ENCODE measurements at regions not wholly inside any gene's neighbourhood (a gene's known extent, or its start where the extent isn't known, plus 50 kb on each side); places are given as distances from the start of the nearest gene placed in this dataset.
A peak's percentile ranks its signal among the peaks of the same experiment; 100 is the strongest.

DNA sequence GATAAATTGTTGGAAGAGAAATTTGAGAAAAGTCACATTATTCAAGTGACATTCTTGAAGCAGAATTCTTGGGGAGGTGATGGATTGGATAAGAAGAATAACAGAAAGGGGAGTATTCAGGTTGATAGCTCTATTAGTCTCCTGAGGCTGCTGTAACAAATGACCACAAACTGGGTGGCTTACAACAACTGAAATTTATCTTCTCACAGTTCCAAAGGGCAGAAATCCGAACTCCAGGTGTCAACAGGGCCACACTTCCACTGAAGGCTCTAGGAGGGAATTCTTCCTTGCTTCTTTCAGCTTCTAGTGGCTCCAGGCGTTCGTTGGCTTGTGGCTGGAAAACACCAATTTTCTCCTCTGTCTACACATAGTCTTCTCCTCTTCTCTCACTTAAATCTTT is 99.8 kb downstream of the TES start:
- no peaks in the 10 kb centered on the region for H3K36me3 Mint-ChIP-seq (ENCODE audit: insufficient read depth)
- H3K9me3 Mint-ChIP-seq, result no peaks in the 10 kb centered on the region
- DNase-seq (no peak), ATAC-seq (no peak)
- H3K27me3 Mint-ChIP-seq (ENCODE audit: low read depth), result peaks cover 6% of the 10 kb centered on the region
- no peaks in the 10 kb centered on the region for H3K4me1 Mint-ChIP-seq (ENCODE audit: low read depth)
- no peak overlapping the region for H3K4me3 Mint-ChIP-seq

DNA sequence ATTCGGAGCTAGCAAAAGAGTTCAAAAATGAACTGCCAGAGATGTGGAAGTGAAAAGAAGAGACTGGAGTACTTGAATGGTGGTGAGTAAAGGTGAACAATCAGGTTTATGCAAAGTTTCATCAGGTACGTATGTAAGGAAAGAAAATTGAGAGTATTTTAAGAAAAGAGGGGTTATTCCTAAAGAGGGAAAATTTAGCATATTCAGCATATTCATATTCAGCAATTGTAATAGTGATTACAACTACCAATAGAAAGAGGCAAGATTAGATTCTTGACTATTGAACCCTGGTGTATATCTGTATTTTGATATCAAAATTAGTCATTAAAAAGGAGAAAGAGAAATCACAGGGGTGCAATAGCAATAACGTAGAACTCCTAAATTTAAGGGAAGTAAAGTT is 100.9 kb downstream of the TES start:
- ATAC-seq (no peak), DNase-seq (no peak)
- peaks cover 6% of the 10 kb centered on the region for H3K27me3 Mint-ChIP-seq (ENCODE audit: low read depth)
- no peaks in the 10 kb centered on the region for H3K36me3 Mint-ChIP-seq (ENCODE audit: insufficient read depth)
- H3K9me3 Mint-ChIP-seq, result no peaks in the 10 kb centered on the region
- no peaks in the 10 kb centered on the region for H3K4me1 Mint-ChIP-seq (ENCODE audit: low read depth)
- no peak overlapping the region for H3K4me3 Mint-ChIP-seq

DNA sequence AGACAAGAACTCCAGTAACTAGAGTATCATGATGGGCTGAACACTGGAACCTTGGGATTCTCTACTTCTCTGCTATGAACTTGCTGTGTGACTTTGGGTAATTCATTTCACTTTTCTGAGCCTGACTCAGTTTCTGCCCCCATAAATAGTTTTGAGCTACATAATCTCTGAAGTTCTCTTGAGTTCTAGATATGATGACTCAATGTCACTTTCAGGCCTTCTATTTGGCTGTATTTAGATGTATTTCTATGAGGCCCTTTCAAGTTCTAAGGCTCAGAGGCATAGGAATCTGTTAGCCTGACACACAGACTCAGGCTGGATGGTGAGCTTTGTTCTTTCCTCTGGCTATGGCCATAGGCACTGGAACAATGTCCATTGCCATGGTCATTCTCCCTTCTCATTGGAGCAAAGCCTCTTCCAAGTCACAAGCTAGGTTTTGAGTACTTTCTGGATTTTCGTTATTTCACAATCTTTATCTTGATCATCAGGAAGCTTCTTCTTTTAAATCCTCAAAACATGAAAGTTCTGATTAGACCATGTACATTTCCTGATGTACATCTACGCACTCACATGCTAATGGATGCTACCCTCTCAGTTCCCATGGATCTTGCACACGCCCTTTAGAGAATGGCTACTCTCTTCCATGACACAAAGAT is 101.6 kb downstream of the TES start:
- DNase-seq, result no peak
- Mint-ChIP-seq H3K27me3 (ENCODE audit: low read depth) (peaks cover 10% of the 10 kb centered on the region), H3K4me1 (ENCODE audit: low read depth) (no peaks in the 10 kb centered on the region), H3K36me3 (ENCODE audit: insufficient read depth) (no peaks in the 10 kb centered on the region), H3K4me3 (no peak overlapping the region), H3K9me3 (no peaks in the 10 kb centered on the region)
- ATAC-seq, result peak; percentile 23 to 43

DNA sequence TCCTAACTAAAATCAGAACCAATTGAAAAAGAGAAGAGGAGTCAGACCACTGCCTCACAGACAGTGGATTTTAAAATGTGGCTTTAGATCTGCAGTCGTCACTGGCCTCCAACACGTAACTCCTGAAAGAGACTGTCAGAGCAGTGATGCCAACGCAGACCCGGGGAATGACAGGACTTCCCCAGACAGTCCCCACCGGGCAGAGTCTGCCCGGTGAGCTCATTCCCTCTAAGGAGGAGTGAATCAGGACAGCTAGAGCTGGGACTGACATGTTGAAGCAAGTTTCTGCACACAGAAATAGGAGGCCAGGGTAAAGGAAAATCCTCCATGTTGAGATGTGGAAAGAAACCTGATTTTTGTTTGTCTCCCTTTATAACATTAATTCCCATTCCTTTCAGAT is 105.0 kb downstream of the TES start:
- DNase-seq (no peak), ATAC-seq (no peak)
- Mint-ChIP-seq H3K9me3 (no peaks in the 10 kb centered on the region), H3K4me3 (no peak overlapping the region), H3K27me3 (ENCODE audit: low read depth) (peaks cover 17% of the 10 kb centered on the region), H3K36me3 (ENCODE audit: insufficient read depth) (no peaks in the 10 kb centered on the region), H3K4me1 (ENCODE audit: low read depth) (no peaks in the 10 kb centered on the region)

DNA sequence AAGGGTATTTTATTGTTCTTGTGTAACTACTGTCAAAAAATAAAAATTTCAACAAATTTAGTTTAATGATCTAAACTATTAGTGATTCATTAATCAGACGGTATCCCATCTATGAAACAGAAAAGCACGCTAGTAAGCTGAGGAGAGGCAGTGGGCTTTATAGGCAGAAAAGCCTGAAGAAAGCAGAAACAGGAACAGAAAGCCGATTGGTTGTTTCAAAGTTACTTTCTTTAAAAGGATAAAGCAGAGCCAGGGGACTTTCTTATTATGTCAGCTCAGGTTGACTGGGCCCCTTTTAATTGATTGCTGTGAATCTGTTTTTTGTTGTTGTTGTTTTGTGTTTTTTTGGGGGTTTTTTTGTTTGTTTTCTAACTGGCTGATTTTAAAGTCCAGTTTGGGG is 105.5 kb downstream of the TES start:
- Mint-ChIP-seq H3K4me3 (no peak overlapping the region), H3K4me1 (ENCODE audit: low read depth) (no peaks in the 10 kb centered on the region), H3K9me3 (no peaks in the 10 kb centered on the region), H3K36me3 (ENCODE audit: insufficient read depth) (no peaks in the 10 kb centered on the region), H3K27me3 (ENCODE audit: low read depth) (peaks cover 17% of the 10 kb centered on the region)
- DNase-seq (no peak), ATAC-seq (no peak)

DNA sequence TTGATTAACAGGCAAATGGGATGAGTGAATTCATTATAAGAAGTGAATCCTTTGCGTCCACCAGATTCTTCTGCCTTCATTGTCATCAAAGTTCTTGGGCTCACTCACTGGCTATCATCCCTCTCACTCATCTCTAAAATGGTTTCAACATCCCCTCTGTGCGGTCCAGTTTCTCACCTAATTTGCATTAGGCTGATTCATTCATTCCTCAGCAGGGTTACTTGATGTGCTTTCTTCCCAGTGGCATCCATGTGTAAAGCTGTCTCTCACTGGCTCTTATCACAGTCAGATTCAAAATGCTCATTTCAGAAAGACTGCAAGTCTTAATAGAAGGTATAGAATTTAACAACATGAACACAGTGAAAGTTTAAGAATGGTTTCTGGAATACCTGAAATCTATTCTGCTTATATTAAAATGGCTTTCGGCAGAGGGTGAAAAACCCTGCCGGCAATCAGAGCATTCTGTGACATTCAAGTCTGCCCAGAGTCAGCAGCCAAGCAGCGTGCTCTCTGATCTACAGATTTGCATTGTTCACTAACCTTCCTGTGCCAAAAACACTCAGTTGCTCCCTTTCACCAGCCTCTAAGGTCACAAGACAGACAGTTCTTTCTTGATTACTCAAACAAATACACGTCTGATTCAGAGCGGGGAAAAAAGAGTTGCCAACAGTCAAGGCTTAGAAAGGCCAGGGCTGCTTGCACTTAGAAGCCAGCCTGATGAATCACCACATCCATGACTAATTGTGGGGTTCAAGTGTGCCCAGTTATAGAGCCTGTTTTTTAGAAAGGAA is 106.7 kb downstream of the TES start:
- Mint-ChIP-seq H3K27me3 (ENCODE audit: low read depth) (peaks cover 17% of the 10 kb centered on the region), H3K36me3 (ENCODE audit: insufficient read depth) (no peaks in the 10 kb centered on the region), H3K4me1 (ENCODE audit: low read depth) (no peaks in the 10 kb centered on the region), H3K4me3 (no peak overlapping the region), H3K9me3 (no peaks in the 10 kb centered on the region)
- ATAC-seq (peak; percentile 74 to 90), DNase-seq (no peak)

DNA sequence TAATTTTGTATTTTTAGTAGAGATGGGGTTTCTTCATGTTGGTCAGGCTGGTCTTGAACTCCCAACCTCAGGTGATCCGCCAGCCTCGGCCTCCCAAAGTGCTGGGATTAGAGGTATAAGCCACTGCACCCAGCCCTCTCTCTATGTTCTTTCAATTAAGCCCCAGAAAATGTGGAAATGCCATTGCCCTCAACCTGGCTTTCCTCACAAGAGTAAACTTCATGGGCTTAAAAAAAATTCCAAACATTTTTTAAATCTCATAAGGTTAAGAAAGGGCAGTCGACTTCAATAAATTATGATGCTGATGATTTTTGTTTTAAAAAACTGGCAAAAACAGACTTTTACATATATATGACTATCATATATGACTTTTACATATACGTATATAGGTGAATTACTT is 107.6 kb downstream of the TES start:
- no peak for DNase-seq
- H3K4me3 Mint-ChIP-seq, result no peak overlapping the region
- no peak for ATAC-seq
- no peaks in the 10 kb centered on the region for H3K4me1 Mint-ChIP-seq (ENCODE audit: low read depth)
- no peaks in the 10 kb centered on the region for H3K9me3 Mint-ChIP-seq
- H3K27me3 Mint-ChIP-seq (ENCODE audit: low read depth), result peaks cover 17% of the 10 kb centered on the region
- no peaks in the 10 kb centered on the region for H3K36me3 Mint-ChIP-seq (ENCODE audit: insufficient read depth)

DNA sequence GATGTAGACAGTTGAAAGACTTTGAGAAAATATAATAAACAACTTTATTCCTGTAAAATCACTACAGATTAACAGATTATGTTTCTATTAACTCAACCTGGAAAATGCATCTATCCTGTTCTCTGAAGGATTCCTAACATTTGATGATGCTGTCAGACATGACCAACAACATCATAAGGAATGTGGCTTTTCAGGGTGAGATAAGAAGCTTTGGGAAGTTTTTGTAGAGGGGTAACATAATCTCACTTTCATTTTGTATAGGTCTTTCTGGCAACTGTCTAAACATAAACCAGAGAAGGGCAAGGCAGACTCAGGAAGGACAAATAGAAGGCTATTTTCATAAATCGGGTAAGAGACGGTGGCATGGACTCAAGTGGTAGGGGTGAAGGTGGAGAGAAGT is 112.2 kb downstream of the TES start:
- DNase-seq, result no peak
- H3K4me1 Mint-ChIP-seq (ENCODE audit: low read depth), result no peaks in the 10 kb centered on the region
- H3K36me3 Mint-ChIP-seq (ENCODE audit: insufficient read depth), result no peaks in the 10 kb centered on the region
- no peak overlapping the region for H3K4me3 Mint-ChIP-seq
- H3K27me3 Mint-ChIP-seq (ENCODE audit: low read depth), result peaks cover 4% of the 10 kb centered on the region
- no peaks in the 10 kb centered on the region for H3K9me3 Mint-ChIP-seq
- no peak for ATAC-seq

DNA sequence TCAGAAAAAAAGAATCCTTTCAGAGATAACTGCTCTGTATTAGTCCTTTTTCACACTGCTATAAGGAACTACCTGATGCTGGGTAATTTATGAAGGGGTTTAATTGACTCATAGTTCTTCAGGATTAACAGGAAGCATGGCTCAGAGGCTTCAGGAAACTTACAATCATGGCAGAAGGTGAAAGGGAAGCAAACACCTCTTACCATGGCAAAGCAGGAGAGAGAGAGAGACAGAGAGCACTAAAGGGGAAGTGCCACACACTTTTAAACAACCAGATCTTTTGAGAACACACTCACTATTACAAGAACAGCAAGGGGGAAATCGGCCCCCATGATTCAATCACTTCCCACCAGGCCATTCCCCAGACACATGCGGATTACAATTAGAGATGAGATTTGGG is 114.2 kb downstream of the TES start:
- H3K4me3 Mint-ChIP-seq, result no peak overlapping the region
- H3K36me3 Mint-ChIP-seq (ENCODE audit: insufficient read depth), result no peaks in the 10 kb centered on the region
- H3K27me3 Mint-ChIP-seq (ENCODE audit: low read depth), result peaks cover 3% of the 10 kb centered on the region
- ATAC-seq, result no peak
- H3K4me1 Mint-ChIP-seq (ENCODE audit: low read depth), result no peaks in the 10 kb centered on the region
- H3K9me3 Mint-ChIP-seq, result no peaks in the 10 kb centered on the region
- DNase-seq, result no peak

DNA sequence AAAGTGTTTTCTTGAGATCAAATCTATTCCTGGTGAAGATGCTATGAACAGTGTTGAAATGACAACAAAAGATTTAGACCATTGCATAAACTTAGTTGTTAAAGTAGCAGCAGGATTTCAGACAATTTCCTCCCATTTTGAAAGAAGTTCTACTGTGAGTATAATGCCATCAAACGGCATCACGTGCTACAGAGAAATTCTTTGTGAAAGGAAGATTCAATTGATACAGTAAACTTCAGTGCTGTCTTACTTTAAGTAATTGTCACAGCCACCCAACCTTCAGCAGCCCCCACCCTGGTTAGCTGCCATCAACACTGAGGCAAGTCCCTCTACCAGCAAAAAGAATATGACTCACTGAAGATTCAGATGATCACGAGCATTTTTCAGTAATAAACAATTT is 115.2 kb downstream of the TES start:
- H3K4me1 Mint-ChIP-seq (ENCODE audit: low read depth), result no peaks in the 10 kb centered on the region
- no peaks in the 10 kb centered on the region for H3K27me3 Mint-ChIP-seq (ENCODE audit: low read depth)
- no peak overlapping the region for H3K4me3 Mint-ChIP-seq
- no peaks in the 10 kb centered on the region for H3K9me3 Mint-ChIP-seq
- no peaks in the 10 kb centered on the region for H3K36me3 Mint-ChIP-seq (ENCODE audit: insufficient read depth)
- DNase-seq (no peak), ATAC-seq (no peak)

DNA sequence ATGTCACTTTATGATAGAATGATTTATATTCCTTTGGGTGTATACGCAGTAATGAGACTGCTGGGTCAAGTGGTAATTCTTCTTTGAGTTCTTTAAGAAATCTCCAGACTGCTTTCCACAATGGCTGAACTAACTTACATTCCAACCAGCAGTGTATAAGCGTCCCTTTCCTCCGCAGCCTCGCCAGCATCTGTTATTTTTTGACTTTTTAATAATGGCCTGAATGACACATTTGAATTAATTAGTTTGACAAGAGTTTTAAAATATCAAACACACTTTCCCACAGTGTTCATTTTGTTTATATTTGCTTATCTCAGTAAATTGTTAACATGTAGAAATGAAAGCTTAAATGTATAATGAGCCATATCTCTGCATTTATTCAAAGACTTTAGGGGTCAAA is 116.8 kb downstream of the TES start:
- Mint-ChIP-seq H3K4me1 (ENCODE audit: low read depth) (no peaks in the 10 kb centered on the region), H3K9me3 (no peaks in the 10 kb centered on the region), H3K36me3 (ENCODE audit: insufficient read depth) (no peaks in the 10 kb centered on the region), H3K4me3 (no peak overlapping the region), H3K27me3 (ENCODE audit: low read depth) (no peaks in the 10 kb centered on the region)
- no peak for DNase-seq
- no peak for ATAC-seq

DNA sequence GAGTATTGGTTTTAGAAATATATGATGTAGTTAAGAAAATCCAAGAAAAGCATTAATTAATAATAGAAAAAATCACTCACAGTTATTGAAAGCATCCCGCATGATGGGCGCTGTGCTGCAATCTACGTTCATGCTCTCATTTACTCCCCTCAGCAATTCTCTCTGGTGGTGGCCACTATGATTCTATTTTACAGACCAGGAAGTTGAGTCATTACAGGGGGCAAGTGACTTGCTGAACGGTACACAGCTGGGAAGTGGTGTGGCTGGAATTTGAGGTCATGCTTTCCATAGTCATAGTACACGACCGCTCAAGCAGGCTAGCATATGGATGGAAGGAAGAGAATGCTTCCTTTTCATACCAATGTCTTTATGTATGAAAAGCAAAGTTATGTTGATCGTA is 117.4 kb downstream of the TES start:
- H3K4me3 Mint-ChIP-seq, result no peak overlapping the region
- H3K4me1 Mint-ChIP-seq (ENCODE audit: low read depth), result no peaks in the 10 kb centered on the region
- ATAC-seq (no peak), DNase-seq (no peak)
- no peaks in the 10 kb centered on the region for H3K27me3 Mint-ChIP-seq (ENCODE audit: low read depth)
- no peaks in the 10 kb centered on the region for H3K36me3 Mint-ChIP-seq (ENCODE audit: insufficient read depth)
- H3K9me3 Mint-ChIP-seq, result no peaks in the 10 kb centered on the region

DNA sequence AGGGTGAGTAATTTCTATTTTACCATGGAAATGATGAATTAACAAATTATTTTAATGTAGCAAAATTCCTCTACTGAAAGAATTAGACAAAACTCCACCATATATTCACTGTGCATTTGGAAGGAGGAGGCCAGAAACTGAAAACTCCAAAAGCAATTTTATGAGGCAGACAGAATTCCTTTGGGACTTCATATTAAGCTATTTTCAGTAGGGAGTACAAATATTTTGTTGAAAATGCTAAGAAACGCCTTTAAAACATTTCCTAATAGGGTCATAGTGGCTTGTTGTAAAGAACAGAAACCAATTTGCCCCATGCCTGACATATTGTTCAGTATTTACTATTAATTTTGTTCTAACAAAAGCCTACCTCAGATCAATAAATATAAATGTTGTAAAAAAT is 117.8 kb downstream of the TES start:
- H3K27me3 Mint-ChIP-seq (ENCODE audit: low read depth), result no peaks in the 10 kb centered on the region
- no peaks in the 10 kb centered on the region for H3K4me1 Mint-ChIP-seq (ENCODE audit: low read depth)
- no peaks in the 10 kb centered on the region for H3K9me3 Mint-ChIP-seq
- no peak for DNase-seq
- ATAC-seq, result no peak
- no peak overlapping the region for H3K4me3 Mint-ChIP-seq
- H3K36me3 Mint-ChIP-seq (ENCODE audit: insufficient read depth), result no peaks in the 10 kb centered on the region

DNA sequence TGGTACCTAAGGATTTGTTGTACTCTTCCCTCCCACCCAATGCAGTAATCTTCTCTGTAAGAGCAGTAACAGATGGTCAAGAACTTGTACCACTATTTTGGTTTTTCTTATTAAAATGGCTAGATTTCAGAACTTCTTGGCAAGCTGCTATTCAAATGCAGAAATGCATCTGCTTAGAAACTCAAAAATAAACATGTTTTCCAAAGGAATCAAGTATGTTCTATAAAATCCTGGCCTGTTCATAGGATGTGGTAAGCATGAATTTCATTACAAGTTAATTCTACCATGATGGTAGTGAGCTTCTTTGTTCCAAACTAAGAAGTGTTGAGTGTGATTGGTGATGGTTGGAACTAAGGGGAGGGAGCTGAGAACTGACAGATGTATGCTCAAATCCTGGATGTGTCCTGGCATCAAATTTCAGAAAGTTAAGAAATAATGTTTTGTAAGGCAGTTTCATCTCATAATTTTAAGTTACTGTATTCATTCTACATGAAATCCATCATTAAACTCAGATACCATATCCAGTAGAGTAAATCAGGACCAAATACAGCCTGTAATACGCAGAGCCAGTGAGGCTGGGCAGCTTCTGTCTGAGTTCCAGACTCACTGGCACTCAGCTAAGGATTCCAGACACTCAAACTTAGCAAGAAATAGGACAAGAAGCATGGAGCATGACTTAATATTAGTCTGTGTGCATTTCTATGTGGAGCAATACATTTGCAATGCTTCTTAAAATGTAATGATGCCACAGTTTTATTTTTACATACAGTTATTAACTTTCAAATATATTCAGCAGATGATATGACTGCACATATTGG is 119.6 kb downstream of the TES start:
- H3K27me3 Mint-ChIP-seq (ENCODE audit: low read depth), result no peaks in the 10 kb centered on the region

DNA sequence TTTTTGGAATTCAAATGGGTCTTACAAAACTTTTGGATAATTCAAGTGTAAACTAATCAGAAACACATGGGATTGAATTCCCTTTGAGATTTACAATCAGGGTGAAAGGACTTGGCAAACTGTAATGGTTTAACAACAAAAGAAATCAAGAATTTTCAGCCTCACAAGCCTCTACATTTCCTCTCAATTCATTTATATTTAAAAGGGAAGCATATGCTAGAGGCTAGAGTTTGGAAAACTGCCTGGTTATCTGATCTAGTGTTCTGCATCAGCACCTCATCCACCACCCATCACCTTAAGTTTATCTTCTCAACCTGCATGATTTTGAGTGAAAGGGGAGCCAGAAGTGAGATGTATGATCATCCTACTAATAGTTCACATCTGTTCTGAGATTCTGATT is 120.7 kb downstream of the TES start:
- DNase-seq, result no peak
- no peak for ATAC-seq
- H3K27me3 Mint-ChIP-seq (ENCODE audit: low read depth), result no peaks in the 10 kb centered on the region
- H3K4me3 Mint-ChIP-seq, result no peak overlapping the region
- no peaks in the 10 kb centered on the region for H3K36me3 Mint-ChIP-seq (ENCODE audit: insufficient read depth)
- H3K9me3 Mint-ChIP-seq, result no peaks in the 10 kb centered on the region
- H3K4me1 Mint-ChIP-seq (ENCODE audit: low read depth), result no peaks in the 10 kb centered on the region

More for the DNA sequence above, 119.6 kb downstream of the TES start:
- H3K4me3 Mint-ChIP-seq, result no peak overlapping the region
- no peaks in the 10 kb centered on the region for H3K36me3 Mint-ChIP-seq (ENCODE audit: insufficient read depth)
- H3K4me1 Mint-ChIP-seq (ENCODE audit: low read depth), result no peaks in the 10 kb centered on the region
- no peaks in the 10 kb centered on the region for H3K9me3 Mint-ChIP-seq
- ATAC-seq, result no peak
- DNase-seq, result no peak
